HG03108 (cell line): ENCODE measurements at regions not wholly inside any gene's neighbourhood (a gene's known extent, or its start where the extent isn't known, plus 50 kb on each side); places are given as distances from the start of the nearest gene placed in this dataset.

Experiments
- ATAC-seq: cut with Tn5 transposase; IDR thresholded peaks from one replicate; pipeline ENCODE4 v1.9.1; 2021; ENCODE audit warnings: moderate library complexity; ENCODE audit not compliant: unreplicated experiment

DNA sequence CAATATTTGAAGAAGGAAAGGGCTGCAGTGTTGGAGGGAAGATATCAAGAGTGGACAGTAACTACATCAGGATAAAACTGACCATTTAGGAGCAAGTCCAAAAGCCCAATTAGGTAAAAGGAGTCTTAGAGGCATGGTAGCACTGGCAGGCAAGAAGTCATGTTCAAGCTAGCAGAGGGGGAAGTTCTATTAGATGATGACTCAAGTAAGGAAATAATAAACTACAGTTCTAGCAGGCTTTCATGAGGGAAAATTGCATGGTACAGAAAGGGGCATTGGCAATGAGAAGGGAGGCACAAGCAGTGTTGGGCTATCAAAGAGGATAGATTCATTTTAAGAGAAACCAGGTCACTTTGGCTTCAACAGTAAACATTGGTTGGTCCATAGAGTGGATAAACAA, 156.1 kb upstream of the PTPRK start:
- ATAC-seq: no peak

- no peak for ATAC-seq
Measured at GRCh38 chr6:128672023-128672422, 151.6 kb upstream of the PTPRK start.

DNA sequence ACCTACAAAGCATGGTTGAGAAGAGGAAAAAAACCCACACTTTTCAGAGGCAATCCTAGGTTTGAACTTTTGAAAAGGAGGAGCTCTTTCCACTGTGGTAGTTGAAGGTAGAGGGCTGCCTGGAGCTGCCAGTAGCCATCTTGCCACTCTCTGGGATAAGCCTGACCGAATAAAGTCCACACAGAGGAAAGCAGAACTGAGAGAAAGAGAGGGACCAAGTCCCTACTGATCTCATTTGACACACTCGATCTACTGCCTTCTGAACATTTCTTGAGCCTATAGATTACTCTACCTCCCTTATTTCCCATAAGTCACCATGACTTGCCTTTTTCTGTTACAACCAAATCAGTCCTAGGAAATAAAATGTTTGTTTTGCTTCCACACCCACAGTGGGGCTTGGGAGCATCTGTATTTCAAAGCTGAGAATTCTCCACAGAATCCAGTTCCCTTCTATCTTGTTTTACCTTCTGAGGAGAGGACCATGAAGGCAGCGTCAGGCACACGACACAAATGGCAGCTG, 147.0 kb upstream of the PTPRK start:
- ATAC-seq: no peak

DNA sequence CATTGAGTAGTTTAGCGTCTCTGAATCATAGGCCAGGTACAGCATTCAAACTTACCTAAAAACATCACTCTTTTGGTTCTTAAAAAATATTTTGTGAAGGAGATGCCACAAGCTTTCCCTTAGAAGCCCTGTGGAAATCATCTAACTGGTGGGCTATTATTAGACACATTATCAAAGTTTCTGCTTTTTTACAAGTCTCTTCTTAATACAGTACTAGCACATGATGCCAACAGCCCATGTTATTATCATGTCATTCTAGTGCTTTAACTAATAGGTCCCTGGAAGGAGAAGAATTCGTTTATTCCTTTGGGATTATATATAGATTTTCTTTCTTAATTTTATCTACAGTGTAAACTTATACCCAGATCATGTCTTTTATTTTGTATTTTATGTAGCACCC, 146.0 kb upstream of the PTPRK start:
- ATAC-seq: no peak

DNA sequence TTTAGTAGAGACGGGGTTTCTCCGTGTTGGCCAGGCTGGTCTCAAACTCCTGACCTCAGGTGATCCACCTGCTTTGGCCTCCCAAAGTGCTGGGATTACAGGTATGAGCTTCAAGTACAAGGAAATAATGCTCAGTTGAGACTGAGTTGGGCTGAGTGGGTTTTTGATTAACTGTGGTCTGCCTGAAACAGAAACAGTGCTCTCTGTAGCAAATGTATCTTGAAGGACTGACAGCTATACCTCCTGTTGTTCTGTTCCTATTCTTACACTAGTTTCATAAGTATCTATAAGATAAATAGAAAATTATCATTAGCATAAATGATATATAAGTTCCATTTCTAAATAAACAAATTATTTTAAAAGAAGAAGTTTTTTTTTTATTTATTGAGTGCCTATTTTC, 142.8 kb upstream of the PTPRK start:
- peak; percentile 63 for ATAC-seq

DNA sequence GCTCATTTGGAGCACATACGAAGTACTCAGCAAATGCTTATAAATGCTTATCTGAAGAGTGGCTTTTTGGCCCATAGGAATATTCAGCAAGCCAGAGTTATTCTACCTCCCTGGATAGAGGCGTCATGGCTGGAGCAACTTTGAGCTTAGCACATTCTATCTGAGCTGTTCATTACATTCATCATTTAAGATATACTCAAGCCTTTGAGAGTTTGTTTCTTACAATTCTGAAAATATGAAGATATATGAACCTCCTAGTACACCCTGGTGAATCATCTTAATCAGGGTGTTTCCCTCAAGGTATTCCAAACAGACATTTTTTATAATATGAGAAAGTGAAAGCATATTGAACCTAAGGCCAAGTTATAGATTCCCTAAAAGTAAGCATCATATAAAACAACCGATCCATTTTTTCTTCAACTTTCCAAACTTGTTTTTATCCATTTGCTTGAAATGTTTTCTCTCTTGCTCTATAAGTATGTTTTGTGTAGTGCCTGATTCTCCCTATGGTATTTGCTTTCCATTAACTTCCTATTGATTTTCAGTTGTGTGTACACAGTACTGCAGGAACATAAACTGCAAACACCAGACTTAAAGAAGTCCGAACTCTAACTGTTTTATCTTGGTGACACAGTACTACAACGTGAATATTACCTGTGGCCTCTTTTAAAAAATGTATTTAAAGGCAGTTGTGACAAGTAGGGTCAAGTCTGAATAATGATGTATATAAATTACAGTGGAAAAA, 139.7 kb upstream of the PTPRK start:
- no peak for ATAC-seq

DNA sequence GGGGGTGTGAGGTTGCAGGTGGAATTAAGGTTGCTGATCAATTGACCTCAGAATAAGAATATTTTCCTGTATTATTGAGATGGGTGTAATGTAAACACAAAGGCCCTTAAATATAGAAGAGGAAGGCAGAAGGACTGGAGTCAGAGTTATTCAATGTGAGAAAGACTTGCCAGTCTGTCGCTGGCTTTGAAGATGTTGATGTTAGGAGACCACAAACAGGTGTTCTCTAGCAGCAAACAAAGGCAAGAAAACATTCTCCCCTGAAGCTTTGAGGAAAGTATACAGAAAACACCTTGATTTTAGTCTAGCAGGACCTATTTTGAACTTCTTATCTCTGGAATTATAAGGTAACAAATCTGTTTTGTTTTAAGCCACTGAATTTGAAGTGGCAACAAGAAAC, 138.9 kb upstream of the PTPRK start:
- no peak for ATAC-seq

GRCh38 chr6:128657181-128657580, 136.8 kb upstream of the PTPRK start:
- ATAC-seq: no peak

GRCh38 chr6:128655978-128656498, 135.6 kb upstream of the PTPRK start:
- ATAC-seq: peak; percentile 78

DNA sequence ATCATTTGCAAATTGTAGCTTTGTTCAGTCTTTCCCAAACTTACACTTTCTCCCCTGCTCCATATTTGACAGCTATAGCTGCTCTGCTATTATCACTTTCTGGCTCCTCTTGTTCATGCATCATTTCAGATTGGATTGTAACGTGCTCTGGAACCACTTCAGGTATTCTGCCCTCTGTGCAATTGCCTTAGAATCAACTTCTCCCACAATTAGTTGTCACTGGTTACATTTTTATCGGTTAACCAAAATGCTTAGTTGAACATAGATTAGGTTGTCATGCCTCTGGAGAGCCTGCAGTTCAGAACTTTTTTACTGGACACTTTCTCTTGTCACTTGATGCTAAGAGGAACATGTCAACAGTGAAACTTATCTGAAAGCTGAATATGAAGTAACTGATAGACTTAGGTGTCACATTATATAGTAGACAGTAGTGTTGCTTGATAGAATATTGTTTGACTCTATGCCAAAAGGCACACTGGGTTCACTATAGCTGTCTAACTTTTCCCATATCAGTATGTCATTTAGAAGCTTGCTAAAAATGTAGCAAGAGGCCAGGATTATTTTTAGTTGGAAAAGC, 127.7 kb upstream of the PTPRK start:
- ATAC-seq: no peak

DNA sequence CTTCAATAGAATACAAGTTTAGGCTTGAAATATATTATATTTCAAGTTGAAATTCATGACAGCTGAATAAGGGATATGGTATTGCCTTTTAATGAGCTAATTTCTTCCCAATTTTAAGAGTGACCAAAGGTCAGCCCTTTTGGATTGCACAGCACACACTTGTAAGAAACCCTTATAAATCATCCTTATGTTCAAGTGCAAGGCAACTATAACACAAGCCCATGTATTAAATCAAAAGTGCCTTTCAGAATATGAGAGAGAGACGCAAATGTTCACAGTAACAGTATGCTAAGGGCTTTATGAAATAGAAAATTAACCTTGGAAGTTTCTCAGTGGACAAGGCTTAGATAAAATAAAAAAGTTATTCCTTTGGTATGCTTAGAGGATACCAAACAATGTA, 121.7 kb upstream of the PTPRK start:
- ATAC-seq: no peak

DNA sequence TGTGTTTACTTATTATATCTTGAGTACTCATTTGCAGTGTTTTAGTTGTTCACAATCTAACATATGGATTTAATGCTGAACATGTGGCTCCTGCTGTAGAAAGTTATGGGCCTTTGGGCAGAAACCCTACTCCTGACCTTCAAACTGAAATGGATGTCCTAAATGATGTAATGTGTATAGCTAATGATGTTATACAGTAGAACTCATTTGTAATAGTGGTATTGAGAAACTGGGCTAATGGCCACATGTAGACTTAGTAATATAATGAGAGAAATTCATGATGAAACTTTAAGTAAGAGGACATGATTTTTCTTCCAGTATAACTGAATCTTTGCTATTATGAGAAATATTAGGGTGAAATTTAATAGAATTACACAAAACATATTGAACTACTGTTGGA, 121.3 kb upstream of the PTPRK start:
- no peak for ATAC-seq

DNA sequence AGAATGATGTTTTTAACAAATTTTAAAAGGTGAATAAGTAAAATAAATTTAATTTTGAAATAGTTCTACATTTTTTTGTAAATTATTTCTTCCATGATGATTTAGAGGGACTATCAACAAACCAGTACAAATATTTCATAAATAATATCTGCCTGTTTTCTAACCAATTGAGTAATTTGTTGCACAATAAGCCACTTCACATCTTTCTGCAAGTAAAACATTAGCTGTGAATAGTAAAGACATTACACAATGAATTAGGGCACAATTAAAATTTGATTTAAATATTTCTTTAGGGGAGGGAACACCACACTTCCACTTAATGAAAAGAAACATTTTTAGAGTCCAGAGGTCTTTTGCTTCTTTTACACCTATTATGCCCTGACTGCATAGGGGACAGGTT, 118.4 kb upstream of the PTPRK start:
- no peak for ATAC-seq

- no peak for ATAC-seq
Measured at GRCh38 chr6:128635219-128635618, 114.8 kb upstream of the PTPRK start.

GRCh38 chr6:128632131-128632530, 111.7 kb upstream of the PTPRK start:
- ATAC-seq: no peak

- ATAC-seq: no peak
Measured at GRCh38 chr6:128631031-128631430, 110.6 kb upstream of the PTPRK start.

DNA sequence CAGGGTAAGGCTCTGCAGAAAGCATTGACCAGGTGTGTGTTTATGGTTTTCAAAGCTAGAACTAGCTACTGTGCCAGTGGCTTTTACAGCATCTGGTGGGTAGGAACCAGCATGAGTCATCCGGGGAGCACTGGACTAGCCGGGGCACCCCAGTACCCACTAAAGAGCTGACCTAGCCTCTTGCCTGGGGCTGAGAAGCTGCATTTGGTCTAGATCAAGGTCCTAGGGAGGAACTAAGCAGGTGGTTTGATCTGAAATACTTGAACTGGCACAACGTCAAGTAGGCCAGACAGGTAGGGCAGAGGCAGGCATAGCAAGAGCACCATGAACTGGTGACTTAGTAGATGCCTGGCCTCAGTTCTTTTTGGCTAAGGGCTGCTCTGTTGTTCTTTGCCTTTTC, 109.8 kb upstream of the PTPRK start:
- no peak for ATAC-seq

DNA sequence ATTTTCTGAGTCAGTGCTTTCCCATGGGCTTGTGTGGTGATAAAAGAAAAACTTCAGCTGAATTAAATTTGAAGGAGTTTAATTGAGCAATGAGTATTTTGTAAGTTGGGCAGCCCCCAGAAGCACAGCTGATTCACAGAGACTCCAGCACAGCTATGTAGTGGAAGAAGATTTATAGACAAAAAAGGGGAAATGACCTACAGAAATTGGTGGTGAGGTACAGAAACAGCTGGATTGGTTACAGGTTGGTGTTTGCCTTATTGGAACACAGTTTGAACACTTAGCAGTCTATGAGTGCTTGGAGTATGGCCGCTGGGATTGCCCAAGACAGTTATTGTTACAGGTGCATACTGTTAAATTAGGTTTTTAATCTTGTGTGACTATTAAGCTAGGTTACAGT, 96.9 kb upstream of the PTPRK start:
- no peak for ATAC-seq

GRCh38 chr6:128616342-128616741, 95.9 kb upstream of the PTPRK start:
- ATAC-seq: no peak

GRCh38 chr6:128606611-128607010, 86.2 kb upstream of the PTPRK start:
- ATAC-seq: no peak

- no peak for ATAC-seq
Measured at GRCh38 chr6:128605961-128606360, 85.6 kb upstream of the PTPRK start.

DNA sequence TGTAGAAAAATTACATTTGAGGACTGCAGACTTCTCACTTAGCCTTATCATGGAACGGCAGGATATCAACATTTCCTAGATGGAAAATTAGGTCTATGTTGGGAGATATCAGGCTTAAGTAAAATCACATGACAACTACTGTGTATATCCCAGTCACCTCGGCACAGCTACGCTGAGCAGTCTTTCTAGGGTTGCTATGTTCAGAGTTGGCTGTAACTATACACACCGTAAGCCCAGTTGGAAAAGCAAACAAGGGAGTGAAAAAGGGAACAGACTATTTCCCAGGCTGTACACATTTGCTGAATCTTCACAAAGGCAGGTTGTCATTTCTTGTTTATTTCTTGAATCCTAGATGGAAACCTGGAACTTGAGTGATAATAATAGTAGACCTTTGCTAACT, 80.7 kb upstream of the PTPRK start:
- no peak for ATAC-seq
